ENCODE measurements at regions not wholly inside any gene's neighbourhood (a gene's known extent, or its start where the extent isn't known, plus 50 kb on each side); places are given as distances from the start of the nearest gene placed in this dataset.
"Not testable (repeated sequence)": the region's sequence is repeated elsewhere in the genome, so short reads cannot be mapped to it uniquely, and the experiment has no call there.

- Histone ChIP-seq H3K4me1 (ENCODE audit: control insufficient read depth, insufficient read depth, low read length, poor library complexity, severe bottlenecking) (no peaks in the 10 kb centered on the region), H3K27me3 (replicated peaks; ENCODE audit: control insufficient read depth, insufficient read depth, low read length, poor library complexity, severe bottlenecking) (no peaks in the 10 kb centered on the region), H3K36me3 (ENCODE audit: control insufficient read depth, insufficient read depth, low read length) (no peaks in the 10 kb centered on the region), H3K27ac (ENCODE audit: insufficient read depth, low read length, poor library complexity, severe bottlenecking) (no peak overlapping the region), H3K9me3 (ENCODE audit: control insufficient read depth, low read length) (no peaks in the 10 kb centered on the region), H3K4me3 (ENCODE audit: insufficient read depth, low read depth, low read length, poor library complexity, severe bottlenecking) (no peak overlapping the region)
- DNase-seq = no peak
Observed at GRCh38 chr4:53886090-53886489, 178.3 kb downstream of the CHIC2 start.

- Histone ChIP-seq H3K4me1 (ENCODE audit: control insufficient read depth, insufficient read depth, low read length, poor library complexity, severe bottlenecking) (no peaks in the 10 kb centered on the region), H3K4me3 (ENCODE audit: insufficient read depth, low read depth, low read length, poor library complexity, severe bottlenecking) (no peak overlapping the region), H3K36me3 (ENCODE audit: control insufficient read depth, insufficient read depth, low read length) (no peaks in the 10 kb centered on the region), H3K27ac (ENCODE audit: insufficient read depth, low read length, poor library complexity, severe bottlenecking) (no peak overlapping the region), H3K9me3 (ENCODE audit: control insufficient read depth, low read length) (no peaks in the 10 kb centered on the region), H3K27me3 (replicated peaks; ENCODE audit: control insufficient read depth, insufficient read depth, low read length, poor library complexity, severe bottlenecking) (no peaks in the 10 kb centered on the region)
- DNase-seq = no peak
Observed at GRCh38 chr4:53885668-53886067, 178.7 kb downstream of the CHIC2 start.

GRCh38 chr4:53877096-53877495 lies 187.3 kb downstream of the CHIC2 start:
- H3K4me3 ChIP-seq (ENCODE audit: insufficient read depth, low read depth, low read length, poor library complexity, severe bottlenecking); H3K9me3 ChIP-seq (ENCODE audit: control insufficient read depth, low read length); DNase-seq; H3K27ac ChIP-seq (ENCODE audit: insufficient read depth, low read length, poor library complexity, severe bottlenecking); H3K27me3 ChIP-seq (replicated peaks; ENCODE audit: control insufficient read depth, insufficient read depth, low read length, poor library complexity, severe bottlenecking); H3K36me3 ChIP-seq (ENCODE audit: control insufficient read depth, insufficient read depth, low read length); H3K4me1 ChIP-seq (ENCODE audit: control insufficient read depth, insufficient read depth, low read length, poor library complexity, severe bottlenecking): not testable (repeated sequence)

- no peak for DNase-seq
- Histone ChIP-seq H3K27ac (ENCODE audit: insufficient read depth, low read length, poor library complexity, severe bottlenecking) (no peak overlapping the region), H3K4me3 (ENCODE audit: insufficient read depth, low read depth, low read length, poor library complexity, severe bottlenecking) (no peak overlapping the region), H3K36me3 (ENCODE audit: control insufficient read depth, insufficient read depth, low read length) (no peaks in the 10 kb centered on the region), H3K9me3 (ENCODE audit: control insufficient read depth, low read length) (no peaks in the 10 kb centered on the region), H3K27me3 (replicated peaks; ENCODE audit: control insufficient read depth, insufficient read depth, low read length, poor library complexity, severe bottlenecking) (no peaks in the 10 kb centered on the region), H3K4me1 (ENCODE audit: control insufficient read depth, insufficient read depth, low read length, poor library complexity, severe bottlenecking) (no peaks in the 10 kb centered on the region)
Observed at GRCh38 chr4:53866055-53866454, 198.3 kb downstream of the CHIC2 start.

- H3K4me3 ChIP-seq (ENCODE audit: insufficient read depth, low read depth, low read length, poor library complexity, severe bottlenecking) = no peak overlapping the region
- H3K27ac ChIP-seq (ENCODE audit: insufficient read depth, low read length, poor library complexity, severe bottlenecking) = no peak overlapping the region
- H3K4me1 ChIP-seq (ENCODE audit: control insufficient read depth, insufficient read depth, low read length, poor library complexity, severe bottlenecking) = no peaks in the 10 kb centered on the region
- H3K9me3 ChIP-seq (ENCODE audit: control insufficient read depth, low read length) = no peaks in the 10 kb centered on the region
- no peak for DNase-seq
- no peaks in the 10 kb centered on the region for H3K27me3 ChIP-seq (replicated peaks; ENCODE audit: control insufficient read depth, insufficient read depth, low read length, poor library complexity, severe bottlenecking)
- H3K36me3 ChIP-seq (ENCODE audit: control insufficient read depth, insufficient read depth, low read length) = no peaks in the 10 kb centered on the region
Observed at GRCh38 chr4:53865054-53865453, 199.4 kb downstream of the CHIC2 start.

GRCh38 chr4:53863736-53864365 lies 200.6 kb downstream of the CHIC2 start:
- Histone ChIP-seq H3K27me3 (replicated peaks; ENCODE audit: control insufficient read depth, insufficient read depth, low read length, poor library complexity, severe bottlenecking) (no peaks in the 10 kb centered on the region), H3K9me3 (ENCODE audit: control insufficient read depth, low read length) (no peaks in the 10 kb centered on the region), H3K36me3 (ENCODE audit: control insufficient read depth, insufficient read depth, low read length) (no peaks in the 10 kb centered on the region), H3K27ac (ENCODE audit: insufficient read depth, low read length, poor library complexity, severe bottlenecking) (no peak overlapping the region), H3K4me3 (ENCODE audit: insufficient read depth, low read depth, low read length, poor library complexity, severe bottlenecking) (no peak overlapping the region), H3K4me1 (ENCODE audit: control insufficient read depth, insufficient read depth, low read length, poor library complexity, severe bottlenecking) (no peaks in the 10 kb centered on the region)
- DNase-seq = no peak

- no peaks in the 10 kb centered on the region for H3K9me3 ChIP-seq (ENCODE audit: control insufficient read depth, low read length)
- no peaks in the 10 kb centered on the region for H3K27me3 ChIP-seq (replicated peaks; ENCODE audit: control insufficient read depth, insufficient read depth, low read length, poor library complexity, severe bottlenecking)
- H3K27ac ChIP-seq (ENCODE audit: insufficient read depth, low read length, poor library complexity, severe bottlenecking) = no peak overlapping the region
- no peaks in the 10 kb centered on the region for H3K36me3 ChIP-seq (ENCODE audit: control insufficient read depth, insufficient read depth, low read length)
- no peak overlapping the region for H3K4me3 ChIP-seq (ENCODE audit: insufficient read depth, low read depth, low read length, poor library complexity, severe bottlenecking)
- no peak for DNase-seq
- H3K4me1 ChIP-seq (ENCODE audit: control insufficient read depth, insufficient read depth, low read length, poor library complexity, severe bottlenecking) = no peaks in the 10 kb centered on the region
Observed at GRCh38 chr4:53863158-53863557, 201.2 kb downstream of the CHIC2 start.

GRCh38 chr4:53861856-53862610 lies 202.4 kb downstream of the CHIC2 start:
- Histone ChIP-seq H3K4me3 (ENCODE audit: insufficient read depth, low read depth, low read length, poor library complexity, severe bottlenecking) (no peak overlapping the region), H3K27me3 (replicated peaks; ENCODE audit: control insufficient read depth, insufficient read depth, low read length, poor library complexity, severe bottlenecking) (no peaks in the 10 kb centered on the region), H3K4me1 (ENCODE audit: control insufficient read depth, insufficient read depth, low read length, poor library complexity, severe bottlenecking) (no peaks in the 10 kb centered on the region), H3K36me3 (ENCODE audit: control insufficient read depth, insufficient read depth, low read length) (no peaks in the 10 kb centered on the region), H3K27ac (ENCODE audit: insufficient read depth, low read length, poor library complexity, severe bottlenecking) (no peak overlapping the region), H3K9me3 (ENCODE audit: control insufficient read depth, low read length) (no peaks in the 10 kb centered on the region)
- no peak for DNase-seq

- H3K4me1 ChIP-seq (ENCODE audit: control insufficient read depth, insufficient read depth, low read length, poor library complexity, severe bottlenecking) = no peaks in the 10 kb centered on the region
Observed at GRCh38 chr4:53859305-53859704, 205.1 kb downstream of the CHIC2 start.

GRCh38 chr4:53858744-53859143 lies 205.7 kb downstream of the CHIC2 start:
- Histone ChIP-seq H3K36me3 (ENCODE audit: control insufficient read depth, insufficient read depth, low read length) (no peaks in the 10 kb centered on the region), H3K4me1 (ENCODE audit: control insufficient read depth, insufficient read depth, low read length, poor library complexity, severe bottlenecking) (no peaks in the 10 kb centered on the region), H3K27me3 (replicated peaks; ENCODE audit: control insufficient read depth, insufficient read depth, low read length, poor library complexity, severe bottlenecking) (no peaks in the 10 kb centered on the region), H3K9me3 (ENCODE audit: control insufficient read depth, low read length) (no peaks in the 10 kb centered on the region), H3K4me3 (ENCODE audit: insufficient read depth, low read depth, low read length, poor library complexity, severe bottlenecking) (no peak overlapping the region), H3K27ac (ENCODE audit: insufficient read depth, low read length, poor library complexity, severe bottlenecking) (no peak overlapping the region)
- DNase-seq = no peak

More at GRCh38 chr4:53859305-53859704, 205.1 kb downstream of the CHIC2 start:
- Histone ChIP-seq H3K4me3 (ENCODE audit: insufficient read depth, low read depth, low read length, poor library complexity, severe bottlenecking) (no peak overlapping the region), H3K27me3 (replicated peaks; ENCODE audit: control insufficient read depth, insufficient read depth, low read length, poor library complexity, severe bottlenecking) (no peaks in the 10 kb centered on the region), H3K9me3 (ENCODE audit: control insufficient read depth, low read length) (no peaks in the 10 kb centered on the region), H3K36me3 (ENCODE audit: control insufficient read depth, insufficient read depth, low read length) (no peaks in the 10 kb centered on the region), H3K27ac (ENCODE audit: insufficient read depth, low read length, poor library complexity, severe bottlenecking) (no peak overlapping the region)
- DNase-seq = no peak
